Karpas-422 (cell line): ENCODE measurements at regions not wholly inside any gene's neighbourhood (a gene's known extent, or its start where the extent isn't known, plus 50 kb on each side); places are given as distances from the start of the nearest gene placed in this dataset.
"Not testable (repeated sequence)": the region's sequence is repeated elsewhere in the genome, so short reads cannot be mapped to it uniquely, and the experiment has no call there.

Experiments used
- DNase-seq: peaks from one replicate; pipeline ENCODE4 v3.0.0-alpha.2; 2015
- H2AFZ ChIP-seq: fragments of 200-600 bp; sonication (generic); 2 replicates; pipeline ENCODE4 v1.6.1; 2014; ENCODE audit warnings: antibody characterized with exemption, low read length, mixed read lengths
- H3K27ac ChIP-seq: fragments of 200-600 bp; sonication (generic); 2 replicates; pipeline ENCODE4 v1.5.1; 2014; ENCODE audit warnings: mild to moderate bottlenecking, low read length, moderate library complexity
- H3K27me3 ChIP-seq: fragments of 200-600 bp; sonication (generic); 2 replicates; pipeline ENCODE4 v1.6.1; 2014; ENCODE audit warnings: low read length, mixed read lengths
- H3K36me3 ChIP-seq: fragments of 200-600 bp; sonication (generic); 2 replicates; pipeline ENCODE4 v1.6.1; 2014; ENCODE audit warnings: low read length, mixed read lengths; ENCODE audit not compliant: insufficient read depth
- H3K4me1 ChIP-seq: fragments of 200-600 bp; sonication (generic); 2 replicates; pipeline ENCODE4 v1.6.1; 2014; ENCODE audit warnings: mild to moderate bottlenecking, low read length, mixed read lengths
- H3K4me2 ChIP-seq: fragments of 200-600 bp; sonication (generic); 2 replicates; pipeline ENCODE4 v1.6.1; 2014; ENCODE audit warnings: low read length, low read depth, mild to moderate bottlenecking; ENCODE audit not compliant: poor library complexity, severe bottlenecking
- H3K4me3 ChIP-seq: fragments of 200-600 bp; sonication (generic); 2 replicates; pipeline ENCODE4 v1.5.1; 2014; ENCODE audit warnings: mild to moderate bottlenecking, antibody characterized with exemption, low read length, mixed read lengths
- H3K79me2 ChIP-seq: fragments of 200-600 bp; sonication (generic); 2 replicates; pipeline ENCODE4 v1.6.1; 2014; ENCODE audit warnings: mild to moderate bottlenecking, low read length, mixed read lengths
- H3K9ac ChIP-seq: fragments of 200-600 bp; sonication (generic); 2 replicates; pipeline ENCODE4 v1.6.0; 2014; ENCODE audit warnings: low read length
- H3K9me2 ChIP-seq: fragments of 200-600 bp; sonication (generic), shearing (Covaris generic); replicated peaks from 2 replicates; pipeline ENCODE4 v1.6.0; 2014; ENCODE audit warnings: mild to moderate bottlenecking, low read length, moderate library complexity; ENCODE audit not compliant: insufficient read depth
- H3K9me3 ChIP-seq: fragments of 300-700, 200-600 bp; sonication (generic); 2 replicates; pipeline ENCODE4 v1.6.1; 2014; ENCODE audit warnings: low read length, mixed read lengths
- H4K20me1 ChIP-seq: fragments of 200-600 bp; sonication (generic); 2 replicates; pipeline ENCODE4 v1.6.1; 2014; ENCODE audit warnings: mild to moderate bottlenecking, antibody characterized with exemption, low read length, low read depth; ENCODE audit not compliant: insufficient read depth

DNA sequence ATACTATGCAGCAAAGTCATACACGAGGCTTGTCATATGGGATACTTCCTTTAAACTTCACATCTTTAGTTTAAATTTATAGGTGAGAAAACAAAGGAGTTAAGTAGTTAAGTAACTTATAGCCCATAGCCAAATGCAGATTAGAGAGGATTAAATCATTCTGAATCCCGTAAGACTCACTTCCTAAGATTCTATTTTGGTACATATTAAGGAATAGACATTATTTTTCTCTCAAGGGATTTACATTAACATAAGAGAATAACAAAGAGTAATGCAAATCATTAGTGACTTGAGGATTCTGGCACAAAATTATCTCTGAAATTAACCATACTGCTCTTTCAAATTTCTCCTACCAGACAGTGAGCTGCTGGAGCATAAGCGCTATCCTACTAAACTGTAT is 747.4 kb upstream of the ARPP21 start:
- H3K27ac ChIP-seq = no peak overlapping the region
- no peaks in the 10 kb centered on the region for H3K9me2 ChIP-seq

DNA sequence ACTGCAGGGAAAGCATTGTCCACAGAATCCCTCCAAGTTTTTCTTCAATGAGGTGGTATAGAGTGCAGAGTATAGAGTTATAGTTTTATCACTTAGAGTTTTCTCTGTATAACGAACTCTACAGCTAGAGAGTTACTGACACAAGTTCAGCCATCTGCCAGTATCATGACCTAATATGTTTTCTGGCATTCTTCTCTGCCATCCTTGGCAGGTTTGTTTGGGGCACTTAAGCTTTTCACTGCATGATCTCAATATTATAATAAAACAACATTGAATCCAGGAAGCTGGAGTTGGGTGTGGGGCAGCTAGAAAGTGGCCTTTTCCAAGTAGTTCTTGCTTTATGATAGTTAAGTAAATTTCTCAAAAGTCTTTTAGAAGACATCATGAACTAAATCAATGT is 743.5 kb upstream of the ARPP21 start:
- Histone ChIP-seq H3K4me3 (no peak overlapping the region), H3K9ac (no peak overlapping the region), H3K9me3 (no peaks in the 10 kb centered on the region), H3K9me2 (no peaks in the 10 kb centered on the region), H3K79me2 (no peaks in the 10 kb centered on the region), H3K4me2 (no peak overlapping the region), H3K27ac (no peak overlapping the region), H3K27me3 (0 out of 2 replicates have a peak, but pooled peaks cover 3% of the 10 kb centered on the region), H2AFZ (no peak overlapping the region), H3K36me3 (no peaks in the 10 kb centered on the region), H3K4me1 (no peaks in the 10 kb centered on the region), H4K20me1 (no peaks in the 10 kb centered on the region)
- DNase-seq = no peak

More for the DNA sequence above, 747.4 kb upstream of the ARPP21 start:
- H4K20me1 ChIP-seq = no peaks in the 10 kb centered on the region
- H3K9ac ChIP-seq = no peak overlapping the region
- H3K27me3 ChIP-seq = 0 out of 2 replicates have a peak, but pooled peaks cover 3% of the 10 kb centered on the region
- no peaks in the 10 kb centered on the region for H3K36me3 ChIP-seq
- H3K4me2 ChIP-seq = no peak overlapping the region
- H3K4me1 ChIP-seq = no peaks in the 10 kb centered on the region
- H3K4me3 ChIP-seq = no peak overlapping the region
- no peaks in the 10 kb centered on the region for H3K9me3 ChIP-seq
- H2AFZ ChIP-seq = no peak overlapping the region
- no peak for DNase-seq
- H3K79me2 ChIP-seq = no peaks in the 10 kb centered on the region

DNA sequence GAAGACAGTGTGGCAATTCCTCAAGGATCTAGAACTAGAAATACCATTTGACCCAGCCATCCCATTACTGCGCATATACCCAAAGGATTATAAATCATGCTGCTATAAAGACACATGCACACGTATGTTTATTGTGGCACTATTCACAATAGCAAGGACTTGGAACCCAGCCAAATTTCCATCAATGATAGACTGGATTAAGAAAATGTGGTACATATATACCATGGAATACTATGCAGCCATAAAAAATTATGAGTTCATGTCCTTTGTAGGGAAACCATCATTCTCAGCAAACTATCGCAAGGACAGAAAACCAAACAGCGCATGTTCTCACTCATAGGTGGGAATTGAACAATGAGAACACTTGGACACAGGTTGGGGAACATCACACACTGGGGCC is 729.6 kb upstream of the ARPP21 start:
- H3K4me1 ChIP-seq, H3K79me2 ChIP-seq, H4K20me1 ChIP-seq, H3K9me2 ChIP-seq, H2AFZ ChIP-seq, H3K9me3 ChIP-seq, H3K27me3 ChIP-seq, H3K4me3 ChIP-seq, H3K9ac ChIP-seq, H3K36me3 ChIP-seq, H3K4me2 ChIP-seq, H3K27ac ChIP-seq, DNase-seq: not testable (repeated sequence)

DNA sequence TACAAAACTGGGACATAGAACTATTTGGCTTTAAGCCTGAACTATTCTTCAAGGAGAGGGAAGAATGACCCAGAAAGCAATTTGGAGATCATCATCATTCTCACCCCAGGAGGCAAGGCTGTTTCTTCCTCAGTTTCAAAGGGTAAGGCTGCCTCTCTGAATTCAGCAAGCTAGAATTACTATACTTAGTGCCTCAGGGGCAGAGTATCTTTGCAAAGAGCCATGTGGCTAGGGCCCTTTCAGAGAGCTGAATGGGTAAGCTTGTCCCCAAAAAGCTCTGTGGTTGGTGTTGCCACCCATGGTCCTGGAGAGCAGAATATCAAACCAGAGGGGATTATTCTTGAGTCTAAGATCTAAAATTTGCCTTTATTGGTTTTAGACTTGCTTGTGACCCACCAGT is 720.3 kb upstream of the ARPP21 start:
- H3K27me3 ChIP-seq = no peaks in the 10 kb centered on the region
- no peaks in the 10 kb centered on the region for H3K79me2 ChIP-seq
- H3K4me2 ChIP-seq = no peak overlapping the region
- no peak for DNase-seq
- H2AFZ ChIP-seq = no peak overlapping the region
- H3K4me1 ChIP-seq = no peaks in the 10 kb centered on the region
- H3K4me3 ChIP-seq = no peak overlapping the region
- H4K20me1 ChIP-seq = no peaks in the 10 kb centered on the region
- no peak overlapping the region for H3K27ac ChIP-seq
- no peaks in the 10 kb centered on the region for H3K9me3 ChIP-seq
- no peak overlapping the region for H3K9ac ChIP-seq
- H3K36me3 ChIP-seq = no peaks in the 10 kb centered on the region
- H3K9me2 ChIP-seq = no peaks in the 10 kb centered on the region; the same call in 1 of the 2 replicates

DNA sequence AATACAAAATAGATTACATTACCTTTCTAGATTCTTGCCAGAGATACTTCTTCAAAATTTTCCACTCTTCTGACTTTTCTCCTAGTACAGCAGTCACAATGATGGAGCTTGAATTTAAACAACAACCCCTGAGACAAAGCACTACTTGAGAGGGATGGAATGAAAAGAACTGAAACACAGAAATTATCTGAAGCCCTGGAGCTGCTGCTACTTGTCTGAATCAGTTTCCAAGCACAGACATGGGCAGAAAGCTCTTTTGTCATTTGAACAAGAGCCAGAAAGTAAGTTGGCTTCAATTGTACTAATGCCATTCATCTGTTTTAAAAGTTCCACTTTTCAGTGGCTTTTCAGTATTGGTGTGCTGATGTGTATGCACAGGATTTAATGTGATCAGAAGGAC is 718.5 kb upstream of the ARPP21 start:
- H3K9me3 ChIP-seq = no peaks in the 10 kb centered on the region
- H3K27ac ChIP-seq = no peak overlapping the region
- H4K20me1 ChIP-seq = no peaks in the 10 kb centered on the region
- H3K9ac ChIP-seq = no peak overlapping the region
- no peaks in the 10 kb centered on the region for H3K79me2 ChIP-seq
- H3K4me1 ChIP-seq = no peaks in the 10 kb centered on the region
- H3K4me3 ChIP-seq = no peak overlapping the region
- H2AFZ ChIP-seq = no peak overlapping the region
- no peak for DNase-seq
- no peaks in the 10 kb centered on the region for H3K27me3 ChIP-seq
- no peaks in the 10 kb centered on the region; the same call in 1 of the 2 replicates for H3K9me2 ChIP-seq
- H3K36me3 ChIP-seq = no peaks in the 10 kb centered on the region
- no peak overlapping the region for H3K4me2 ChIP-seq

DNA sequence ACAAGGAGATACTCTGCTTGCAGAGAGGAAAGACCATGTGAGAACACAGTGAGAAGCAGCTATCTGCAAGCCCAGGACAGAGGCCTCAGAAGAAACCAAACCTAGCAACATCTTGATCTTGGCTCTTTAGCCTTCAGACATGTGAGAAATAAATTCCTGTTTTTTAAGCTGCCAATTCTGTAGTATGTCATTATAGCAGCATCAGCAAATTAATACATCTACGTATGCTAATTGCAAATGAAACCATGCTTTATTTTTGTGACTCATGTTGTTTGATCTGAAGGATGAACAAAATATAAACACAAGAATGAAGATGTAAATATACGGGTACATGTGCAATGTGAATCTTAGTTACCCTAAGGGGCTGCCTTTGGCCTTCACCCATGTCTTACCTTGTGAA is 714.4 kb upstream of the ARPP21 start:
- H3K36me3 ChIP-seq = no peaks in the 10 kb centered on the region
- H3K4me2 ChIP-seq = no peak overlapping the region
- no peaks in the 10 kb centered on the region for H3K4me1 ChIP-seq
- H3K9me2 ChIP-seq = no peaks in the 10 kb centered on the region; the same call in 1 of the 2 replicates
- H3K9me3 ChIP-seq = no peaks in the 10 kb centered on the region
- no peak for DNase-seq
- no peaks in the 10 kb centered on the region for H3K27me3 ChIP-seq
- no peaks in the 10 kb centered on the region for H3K79me2 ChIP-seq
- H3K4me3 ChIP-seq = no peak overlapping the region
- no peak overlapping the region for H2AFZ ChIP-seq
- no peaks in the 10 kb centered on the region for H4K20me1 ChIP-seq
- no peak overlapping the region for H3K9ac ChIP-seq
- H3K27ac ChIP-seq = no peak overlapping the region

DNA sequence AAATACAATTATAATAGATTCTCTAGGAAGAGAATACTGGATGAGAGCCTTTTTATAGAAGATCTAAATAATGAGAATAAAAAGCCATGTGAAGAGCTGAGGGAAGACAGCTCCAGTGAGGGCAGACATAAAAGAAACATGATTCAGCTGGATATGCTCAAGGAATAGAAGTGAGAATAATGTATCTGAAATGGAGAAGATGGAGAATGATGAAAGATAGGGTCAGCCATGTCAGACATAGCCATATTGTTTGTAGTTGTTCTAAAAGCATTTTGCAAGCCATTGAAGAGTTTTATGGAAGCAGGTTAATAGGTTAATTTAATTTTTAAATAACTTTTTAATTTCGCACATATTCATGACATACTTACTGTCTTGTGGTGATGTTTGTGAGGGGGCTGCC is 713.5 kb upstream of the ARPP21 start:
- Histone ChIP-seq H3K79me2 (no peaks in the 10 kb centered on the region), H3K4me2 (no peak overlapping the region), H3K9me3 (no peaks in the 10 kb centered on the region), H3K36me3 (no peaks in the 10 kb centered on the region), H3K9me2 (no peaks in the 10 kb centered on the region; the same call in 1 of the 2 replicates), H3K4me3 (no peak overlapping the region), H4K20me1 (no peaks in the 10 kb centered on the region), H3K27me3 (no peaks in the 10 kb centered on the region), H2AFZ (no peak overlapping the region), H3K27ac (no peak overlapping the region), H3K4me1 (no peaks in the 10 kb centered on the region), H3K9ac (no peak overlapping the region)
- no peak for DNase-seq

DNA sequence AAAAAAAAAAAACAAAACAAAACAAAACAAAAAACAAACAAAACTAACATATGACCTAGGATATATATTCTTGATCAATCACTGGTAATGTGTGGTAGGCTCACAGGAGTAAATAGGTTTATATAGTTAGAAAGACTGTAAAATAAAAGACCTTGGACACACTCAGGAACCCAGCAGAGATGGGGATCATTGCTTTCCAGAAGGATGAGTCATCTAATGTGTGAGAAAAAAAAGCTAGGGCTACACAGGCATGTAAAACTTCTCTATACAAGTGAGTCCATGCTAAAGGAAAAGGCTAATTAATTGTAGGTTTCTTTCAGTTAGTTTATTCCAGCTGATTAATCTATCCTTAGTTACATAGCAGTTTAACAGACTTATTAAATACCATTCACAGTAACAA is 710.3 kb upstream of the ARPP21 start:
- H3K4me1 ChIP-seq = no peaks in the 10 kb centered on the region
- no peak overlapping the region for H3K27ac ChIP-seq
- no peak overlapping the region for H3K9ac ChIP-seq
- H3K9me2 ChIP-seq = no peaks in the 10 kb centered on the region
- H3K79me2 ChIP-seq = no peaks in the 10 kb centered on the region
- H4K20me1 ChIP-seq = no peaks in the 10 kb centered on the region
- H3K9me3 ChIP-seq = no peaks in the 10 kb centered on the region
- H3K4me3 ChIP-seq = no peak overlapping the region
- no peaks in the 10 kb centered on the region for H3K27me3 ChIP-seq
- H3K4me2 ChIP-seq = no peak overlapping the region
- DNase-seq = no peak
- no peak overlapping the region for H2AFZ ChIP-seq
- H3K36me3 ChIP-seq = no peaks in the 10 kb centered on the region

DNA sequence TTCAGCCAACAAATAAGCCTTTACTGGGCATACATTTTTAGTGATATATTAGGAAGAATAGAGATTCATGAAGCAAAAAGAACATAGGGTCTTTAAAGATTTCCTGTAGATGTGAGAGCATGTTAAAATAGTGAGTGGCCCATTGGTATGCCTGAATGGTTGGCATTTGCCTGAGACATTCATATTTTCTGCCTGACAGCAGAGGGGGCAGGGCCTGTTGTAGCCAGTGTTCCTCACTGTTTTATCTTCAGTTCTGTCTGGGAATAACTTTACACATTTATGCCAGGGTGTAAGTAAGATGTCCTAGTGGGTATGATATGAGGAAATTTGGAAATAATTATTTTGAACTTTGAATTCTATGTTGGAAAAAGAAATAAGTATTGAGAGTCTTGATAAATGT is 704.7 kb upstream of the ARPP21 start:
- H3K9me2 ChIP-seq = no peaks in the 10 kb centered on the region
- DNase-seq = no peak
- H3K36me3 ChIP-seq = no peaks in the 10 kb centered on the region
- H2AFZ ChIP-seq = no peak overlapping the region
- H3K27me3 ChIP-seq = no peaks in the 10 kb centered on the region
- H3K9ac ChIP-seq = no peak overlapping the region
- no peaks in the 10 kb centered on the region for H4K20me1 ChIP-seq
- no peak overlapping the region for H3K27ac ChIP-seq
- H3K4me1 ChIP-seq = no peaks in the 10 kb centered on the region
- no peak overlapping the region for H3K4me3 ChIP-seq
- no peak overlapping the region for H3K4me2 ChIP-seq
- H3K79me2 ChIP-seq = no peaks in the 10 kb centered on the region
- peaks cover 3% of the 10 kb centered on the region; the same call in 1 of the 2 replicates for H3K9me3 ChIP-seq
